ENCODE measurements at regions not wholly inside any gene's neighbourhood (a gene's known extent, or its start where the extent isn't known, plus 50 kb on each side); places are given as distances from the start of the nearest gene placed in this dataset.

GRCh38 chr12:107325075-107325608 is 231.8 kb upstream of the CRY1 start:
- DNase-seq = no peak
- H3K4me3 Mint-ChIP-seq = no peak overlapping the region
- H3K9me3 Mint-ChIP-seq = peaks cover 3% of the 10 kb centered on the region
- H3K27me3 Mint-ChIP-seq = peaks cover 3% of the 10 kb centered on the region
- H3K36me3 Mint-ChIP-seq = peaks cover 19% of the 10 kb centered on the region
- CTCF ChIA-PET = interaction anchor here (1.0 to 1.4 kb wide), 2 partner anchors 32 to 47 kb away, joined by 3 to 4 read pairs; no protein-coding TSS in a partner anchor
- H3K27ac Mint-ChIP-seq = no peak overlapping the region
- H3K4me1 Mint-ChIP-seq = peaks cover 87% of the 10 kb centered on the region

- peaks cover 7% of the 10 kb centered on the region for H3K9me3 Mint-ChIP-seq
- peaks cover 20% of the 10 kb centered on the region for H3K36me3 Mint-ChIP-seq
- peaks cover 89% of the 10 kb centered on the region for H3K4me1 Mint-ChIP-seq
- peaks cover 3% of the 10 kb centered on the region for H3K27me3 Mint-ChIP-seq
- DNase-seq = no peak
- CTCF ChIA-PET = interaction anchor here (0.8 to 1.4 kb wide), 4 partner anchors 29 to 78 kb away, joined by 3 to 4 read pairs (median 3); no protein-coding TSS in a partner anchor
- no peak overlapping the region for H3K4me3 Mint-ChIP-seq
- no peak overlapping the region for H3K27ac Mint-ChIP-seq
Observed at GRCh38 chr12:107326237-107326636, 232.9 kb upstream of the CRY1 start.

GRCh38 chr12:107327651-107328182 is 234.4 kb upstream of the CRY1 start:
- H3K4me1 Mint-ChIP-seq = peaks cover 86% of the 10 kb centered on the region

GRCh38 chr12:107328442-107329133 is 235.2 kb upstream of the CRY1 start:
- Mint-ChIP-seq H3K27me3 (peaks cover 3% of the 10 kb centered on the region), H3K4me1 (peaks cover 85% of the 10 kb centered on the region), H3K4me3 (no peak overlapping the region), H3K27ac (no peak overlapping the region), H3K9me3 (peaks cover 8% of the 10 kb centered on the region), H3K36me3 (peaks cover 26% of the 10 kb centered on the region)
- CTCF ChIA-PET = interaction anchor here (1.4 to 2.6 kb wide), 3 partner anchors 8 to 74 kb away, joined by 3 to 11 read pairs (median 5); no protein-coding TSS in a partner anchor
- no peak for DNase-seq

More at GRCh38 chr12:107327651-107328182, 234.4 kb upstream of the CRY1 start:
- Mint-ChIP-seq H3K9me3 (peaks cover 8% of the 10 kb centered on the region), H3K4me3 (no peak overlapping the region), H3K27me3 (peaks cover 3% of the 10 kb centered on the region), H3K27ac (no peak overlapping the region), H3K36me3 (peaks cover 25% of the 10 kb centered on the region)
- no peak for DNase-seq
- CTCF ChIA-PET = interaction anchor here (0.7 to 2.6 kb wide), 4 partner anchors 9 to 75 kb away, joined by 3 to 11 read pairs (median 3); no protein-coding TSS in a partner anchor

- H3K9me3 Mint-ChIP-seq = peaks cover 8% of the 10 kb centered on the region
- H3K27me3 Mint-ChIP-seq = peaks cover 3% of the 10 kb centered on the region
- no peak for DNase-seq
- CTCF ChIA-PET = interaction anchor here (1.4 to 2.2 kb wide), 2 partner anchors 9 to 72 kb away, joined by 5 to 8 read pairs; no protein-coding TSS in a partner anchor
- H3K4me3 Mint-ChIP-seq = no peak overlapping the region
- H3K27ac Mint-ChIP-seq = peak overlapping the region; percentile 50
- peaks cover 80% of the 10 kb centered on the region for H3K4me1 Mint-ChIP-seq
- peaks cover 35% of the 10 kb centered on the region for H3K36me3 Mint-ChIP-seq
Observed at GRCh38 chr12:107329569-107330324, 236.4 kb upstream of the CRY1 start.

- Mint-ChIP-seq H3K36me3 (peaks cover 40% of the 10 kb centered on the region), H3K9me3 (peaks cover 8% of the 10 kb centered on the region), H3K4me1 (peaks cover 80% of the 10 kb centered on the region), H3K4me3 (no peak overlapping the region), H3K27me3 (peaks cover 3% of the 10 kb centered on the region), H3K27ac (peak overlapping the region; percentile 24)
- DNase-seq = peak; percentile 42
- CTCF ChIA-PET = interaction anchor here (0.8 to 2.2 kb wide), 3 partner anchors 13 to 71 kb away, joined by 3 to 8 read pairs (median 4); a partner anchor contains a TSS
Observed at GRCh38 chr12:107330831-107331431, 237.6 kb upstream of the CRY1 start.

GRCh38 chr12:107331471-107331870 is 238.1 kb upstream of the CRY1 start:
- Mint-ChIP-seq H3K27me3 (peaks cover 3% of the 10 kb centered on the region), H3K4me1 (peaks cover 80% of the 10 kb centered on the region), H3K4me3 (no peak overlapping the region), H3K27ac (no peak overlapping the region), H3K9me3 (peaks cover 8% of the 10 kb centered on the region), H3K36me3 (peaks cover 40% of the 10 kb centered on the region)
- CTCF ChIA-PET = interaction anchor here (0.8 to 2.2 kb wide), 3 partner anchors 13 to 71 kb away, joined by 3 to 8 read pairs (median 4); a partner anchor contains a TSS
- DNase-seq = no peak

- no peak for DNase-seq
- Mint-ChIP-seq H3K27me3 (peaks cover 3% of the 10 kb centered on the region), H3K27ac (no peak overlapping the region), H3K4me3 (no peak overlapping the region), H3K4me1 (peaks cover 81% of the 10 kb centered on the region), H3K36me3 (peaks cover 40% of the 10 kb centered on the region), H3K9me3 (peaks cover 8% of the 10 kb centered on the region)
- CTCF ChIA-PET = interaction anchor here (0.8 to 1.1 kb wide), 2 partner anchors 13 to 38 kb away, joined by 3 to 4 read pairs; a partner anchor contains a TSS
Observed at GRCh38 chr12:107331912-107332311, 238.6 kb upstream of the CRY1 start.

GRCh38 chr12:107332743-107333142 is 239.4 kb upstream of the CRY1 start:
- H3K36me3 Mint-ChIP-seq = peaks cover 44% of the 10 kb centered on the region
- H3K27me3 Mint-ChIP-seq = peaks cover 3% of the 10 kb centered on the region
- H3K9me3 Mint-ChIP-seq = peaks cover 8% of the 10 kb centered on the region
- H3K4me1 Mint-ChIP-seq = peaks cover 81% of the 10 kb centered on the region
- no peak overlapping the region for H3K4me3 Mint-ChIP-seq
- CTCF ChIA-PET = interaction anchor here (1.2 kb wide), 1 partner anchor 71 kb away, joined by 3 read pairs; no protein-coding TSS in a partner anchor
- H3K27ac Mint-ChIP-seq = no peak overlapping the region
- no peak for DNase-seq

GRCh38 chr12:107335802-107336570 is 242.6 kb upstream of the CRY1 start:
- no peak overlapping the region for H3K27ac Mint-ChIP-seq
- DNase-seq = no peak
- H3K4me3 Mint-ChIP-seq = no peak overlapping the region
- H3K9me3 Mint-ChIP-seq = peaks cover 2% of the 10 kb centered on the region
- peaks cover 52% of the 10 kb centered on the region for H3K36me3 Mint-ChIP-seq
- H3K27me3 Mint-ChIP-seq = no peaks in the 10 kb centered on the region
- CTCF ChIA-PET = interaction anchor here (1.1 to 1.9 kb wide), 2 partner anchors 36 to 66 kb away, joined by 4 to 9 read pairs; no protein-coding TSS in a partner anchor
- peaks cover 51% of the 10 kb centered on the region for H3K4me1 Mint-ChIP-seq

GRCh38 chr12:107336695-107337094 is 243.3 kb upstream of the CRY1 start:
- CTCF ChIA-PET = interaction anchor here (1.1 to 1.9 kb wide), 2 partner anchors 10 to 65 kb away, joined by 4 to 9 read pairs; no protein-coding TSS in a partner anchor
- no peak for DNase-seq
- no peaks in the 10 kb centered on the region for H3K27me3 Mint-ChIP-seq
- H3K36me3 Mint-ChIP-seq = peaks cover 54% of the 10 kb centered on the region
- no peak overlapping the region for H3K27ac Mint-ChIP-seq
- H3K4me1 Mint-ChIP-seq = peaks cover 49% of the 10 kb centered on the region
- H3K9me3 Mint-ChIP-seq = peaks cover 6% of the 10 kb centered on the region
- no peak overlapping the region for H3K4me3 Mint-ChIP-seq

- Mint-ChIP-seq H3K27me3 (no peaks in the 10 kb centered on the region), H3K27ac (peak overlapping the region; percentile 59), H3K9me3 (peaks cover 7% of the 10 kb centered on the region), H3K4me1 (peaks cover 45% of the 10 kb centered on the region), H3K4me3 (no peak overlapping the region), H3K36me3 (peaks cover 50% of the 10 kb centered on the region)
- DNase-seq = no peak
- CTCF ChIA-PET = interaction anchor here (1.1 to 1.9 kb wide), 2 partner anchors 9 to 64 kb away, joined by 4 to 9 read pairs; no protein-coding TSS in a partner anchor
Observed at GRCh38 chr12:107337346-107338095, 244.2 kb upstream of the CRY1 start.

Data from activated naive CD4-positive, alpha-beta T cell treated with anti-CD3 and anti-CD28 coated beads, Interleukin-2, amount 10 ng/mL, durations not matched to agents 7 days and 5 days (primary cell).